ENCODE measurements at regions not wholly inside any gene's neighbourhood (a gene's known extent, or its start where the extent isn't known, plus 50 kb on each side); places are given as distances from the start of the nearest gene placed in this dataset.

DNA sequence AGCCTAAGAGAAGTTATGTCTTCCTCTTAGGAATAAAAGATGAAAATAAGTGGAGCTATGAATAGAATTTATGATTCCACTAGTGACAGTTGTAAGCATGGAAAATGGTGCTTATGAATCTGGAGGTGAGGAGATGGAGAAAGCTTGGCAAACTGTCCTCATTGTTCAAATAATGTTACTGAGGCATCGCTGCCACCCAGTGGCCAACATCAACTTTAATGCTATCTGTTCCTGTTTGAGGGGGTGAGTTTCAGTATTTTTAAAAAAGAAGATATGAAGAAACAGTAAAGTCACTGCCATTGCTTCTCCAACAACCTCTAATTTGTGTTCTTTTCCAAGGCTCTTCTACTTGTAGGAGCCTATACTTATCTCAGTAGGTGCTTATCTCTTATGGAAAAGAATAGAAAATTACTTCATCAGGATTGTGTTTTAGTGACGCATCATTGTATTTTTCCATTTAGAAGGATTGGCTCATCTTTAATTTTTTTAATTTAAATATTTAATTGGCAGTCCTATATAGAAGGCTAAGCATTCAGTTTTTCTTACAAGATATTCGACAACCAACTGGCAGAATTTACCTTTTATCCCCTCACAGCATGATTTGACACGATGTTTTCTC is 260.4 kb upstream of the P2RY1 start:
- Histone ChIP-seq H3K4me3 (no peak overlapping the region), H3K36me3 (no peaks in the 10 kb centered on the region), H3K9me3 (no peaks in the 10 kb centered on the region), H3K27ac (no peak overlapping the region), H3K4me1 (peaks cover 0 to 26% (median 0%) of the 10 kb centered on the region in 9 donors), H3K27me3 (no peaks in the 10 kb centered on the region)
- intact Hi-C loops (cut with DNase I), result loop anchor here (1.0 to 10.0 kb wide), 12 partner anchors 45 to 500 kb away; no protein-coding TSS in a partner anchor
- TF ChIP-seq, protein P1, sequence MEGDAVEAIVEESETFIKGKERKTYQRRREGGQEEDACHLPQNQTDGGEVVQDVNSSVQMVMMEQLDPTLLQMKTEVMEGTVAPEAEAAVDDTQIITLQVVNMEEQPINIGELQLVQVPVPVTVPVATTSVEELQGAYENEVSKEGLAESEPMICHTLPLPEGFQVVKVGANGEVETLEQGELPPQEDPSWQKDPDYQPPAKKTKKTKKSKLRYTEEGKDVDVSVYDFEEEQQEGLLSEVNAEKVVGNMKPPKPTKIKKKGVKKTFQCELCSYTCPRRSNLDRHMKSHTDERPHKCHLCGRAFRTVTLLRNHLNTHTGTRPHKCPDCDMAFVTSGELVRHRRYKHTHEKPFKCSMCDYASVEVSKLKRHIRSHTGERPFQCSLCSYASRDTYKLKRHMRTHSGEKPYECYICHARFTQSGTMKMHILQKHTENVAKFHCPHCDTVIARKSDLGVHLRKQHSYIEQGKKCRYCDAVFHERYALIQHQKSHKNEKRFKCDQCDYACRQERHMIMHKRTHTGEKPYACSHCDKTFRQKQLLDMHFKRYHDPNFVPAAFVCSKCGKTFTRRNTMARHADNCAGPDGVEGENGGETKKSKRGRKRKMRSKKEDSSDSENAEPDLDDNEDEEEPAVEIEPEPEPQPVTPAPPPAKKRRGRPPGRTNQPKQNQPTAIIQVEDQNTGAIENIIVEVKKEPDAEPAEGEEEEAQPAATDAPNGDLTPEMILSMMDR (IDR thresholded peaks at IDR 0.05), result peak; percentile 29 to 76 (median 64)
- DNase-seq (peak; percentile 48 to 62), ATAC-seq (peak in 7 of 8 donors; percentile 71 to 92 (median 83))
- 62 to 65% methylated on average over 4 of the region's 4 CpGs for WGBS, 2 donors

DNA sequence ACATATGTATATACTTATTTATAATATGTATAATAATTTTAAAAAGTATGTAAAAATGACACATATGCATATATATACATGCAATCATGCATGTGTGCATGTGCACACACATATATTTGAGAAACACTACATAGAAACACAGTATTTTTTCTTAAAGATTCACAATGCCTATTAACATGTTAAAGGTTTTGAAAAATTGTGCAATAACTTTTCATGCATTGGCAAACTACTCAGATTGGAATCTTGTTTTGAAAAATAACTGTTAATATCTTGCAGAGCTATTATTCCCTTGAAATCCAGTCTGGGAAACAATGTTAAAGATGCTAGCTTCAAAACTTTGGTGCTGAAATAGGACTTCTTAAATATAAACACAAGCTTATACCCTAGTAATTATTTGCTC is 256.2 kb upstream of the P2RY1 start:
- H3K27me3 ChIP-seq, result no peaks in the 10 kb centered on the region
- H3K4me3 ChIP-seq, result no peak overlapping the region
- intact Hi-C loops (cut with DNase I), result loop anchor here in 7 of 10 donors (5.0 to 10.0 kb wide), 5 partner anchors 66 to 504 kb away; no protein-coding TSS in a partner anchor
- H3K9me3 ChIP-seq, result no peaks in the 10 kb centered on the region
- DNase-seq, result no peak
- no peaks in the 10 kb centered on the region for H3K36me3 ChIP-seq
- ATAC-seq, result no peak
- TF ChIP-seq, protein P1 (IDR thresholded peaks at IDR 0.05), result no peak
- no peak overlapping the region for H3K27ac ChIP-seq
- H3K4me1 ChIP-seq, result peaks cover 0 to 15% (median 0%) of the 10 kb centered on the region in 9 donors

DNA sequence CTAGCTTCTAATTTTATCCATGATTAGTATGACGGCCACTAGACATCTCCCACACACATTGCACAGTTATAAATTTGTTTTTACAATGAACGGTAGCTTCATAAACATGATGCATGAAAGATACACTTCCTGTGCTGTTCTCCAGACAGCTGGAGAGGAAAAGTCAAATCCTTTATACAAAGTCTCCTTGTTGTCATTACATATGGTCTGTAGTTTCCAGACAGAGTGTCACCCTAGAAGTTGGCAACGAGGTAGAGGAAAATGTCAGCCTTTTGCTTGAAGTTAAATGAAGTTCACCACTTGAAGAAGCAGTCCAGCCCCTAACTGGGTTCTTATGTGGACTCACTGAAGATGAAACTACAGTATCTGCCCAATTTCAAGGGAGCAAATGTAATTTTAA is 253.0 kb upstream of the P2RY1 start:
- TF ChIP-seq, protein P1 (IDR thresholded peaks at IDR 0.05), result no peak
- H3K9me3 ChIP-seq, result no peaks in the 10 kb centered on the region
- DNase-seq, result no peak
- H3K27ac ChIP-seq, result no peak overlapping the region
- WGBS, 2 donors, result 41 to 47% methylated on average over 3 of the region's 3 CpGs
- H3K27me3 ChIP-seq, result no peaks in the 10 kb centered on the region
- ATAC-seq, result no peak
- no peaks in the 10 kb centered on the region for H3K36me3 ChIP-seq
- intact Hi-C loops (cut with DNase I), result loop anchor here in 1 of 10 donors (10.0 kb wide), 1 partner anchor 83 kb away; no protein-coding TSS in a partner anchor
- peaks cover 0 to 14% (median 0%) of the 10 kb centered on the region in 9 donors for H3K4me1 ChIP-seq
- H3K4me3 ChIP-seq, result no peak overlapping the region

DNA sequence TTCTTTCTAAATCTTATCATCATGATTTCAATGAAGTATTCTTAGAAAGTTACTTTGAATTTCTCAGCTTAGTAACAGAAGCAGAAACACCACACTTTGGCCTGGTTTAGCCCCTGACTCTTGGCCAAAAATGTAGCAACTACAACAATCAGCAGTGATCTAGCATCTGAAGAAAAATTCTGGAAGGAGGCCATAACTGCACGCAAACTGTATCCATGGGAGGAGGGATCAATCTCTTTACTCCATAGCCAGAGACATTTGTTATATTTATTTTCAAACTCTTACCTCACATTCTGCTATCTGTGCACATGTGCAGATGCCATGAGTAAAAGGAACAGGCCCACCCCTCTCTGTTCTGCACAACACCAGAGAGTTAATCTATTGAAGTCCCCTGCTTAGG is 251.0 kb upstream of the P2RY1 start:
- DNase-seq, result no peak
- Histone ChIP-seq H3K27ac (no peak overlapping the region), H3K9me3 (no peaks in the 10 kb centered on the region), H3K36me3 (no peaks in the 10 kb centered on the region), H3K4me3 (no peak overlapping the region), H3K27me3 (no peaks in the 10 kb centered on the region), H3K4me1 (peaks cover 0 to 14% (median 0%) of the 10 kb centered on the region in 9 donors)
- peak in 3 of 8 donors; percentile 34 to 69 (median 59) for ATAC-seq
- 37 to 46% methylated on average over 1 of the region's 1 CpG for WGBS, 2 donors
- intact Hi-C loops (cut with DNase I), result loop anchor here in 1 of 10 donors (10.0 kb wide), 1 partner anchor 81 kb away; no protein-coding TSS in a partner anchor
- TF ChIP-seq, protein P1 (IDR thresholded peaks at IDR 0.05), result no peak
